H9 (cell line): ENCODE measurements at regions not wholly inside any gene's neighbourhood (a gene's known extent, or its start where the extent isn't known, plus 50 kb on each side); places are given as distances from the start of the nearest gene placed in this dataset.
A peak's percentile ranks its signal among the peaks of the same experiment; 100 is the strongest.

Source experiments
- DNase-seq: peaks from one replicate; pipeline ENCODE4 v3.0.0-alpha.2; 2017
- H2AFZ ChIP-seq: one replicate; pipeline ENCODE4 v1.6.1; 2013; ENCODE audit warnings: mild to moderate bottlenecking, low read length, control low read depth, moderate library complexity
- H2AK5ac ChIP-seq: 2 replicates; pipeline ENCODE4 v1.6.1; 2013; ENCODE audit warnings: low read length, control low read depth, mixed read lengths; ENCODE audit not compliant: insufficient read length
- H2BK120ac ChIP-seq: one replicate; pipeline ENCODE4 v1.6.1; 2013; ENCODE audit warnings: low read depth, mild to moderate bottlenecking, low read length, control low read depth, inconsistent platforms; ENCODE audit not compliant: poor library complexity, severe bottlenecking
- H2BK12ac ChIP-seq: 2 replicates; pipeline ENCODE4 v1.6.1; 2013; ENCODE audit warnings: low read length, control low read depth, mixed read lengths, low read depth; ENCODE audit not compliant: insufficient read length
- H2BK15ac ChIP-seq: 2 replicates; pipeline ENCODE4 v1.6.1; 2013; ENCODE audit warnings: low read depth, low read length, control low read depth
- H2BK20ac ChIP-seq: one replicate; pipeline ENCODE4 v1.6.1; 2013; ENCODE audit warnings: low read depth, mild to moderate bottlenecking, low read length, control low read depth, inconsistent platforms; ENCODE audit not compliant: poor library complexity, severe bottlenecking
- H2BK5ac ChIP-seq: 2 replicates; pipeline ENCODE4 v1.6.1; 2013; ENCODE audit warnings: low read length, control low read depth, mixed read lengths; ENCODE audit not compliant: insufficient read length
- H3K14ac ChIP-seq: 2 replicates; pipeline ENCODE4 v1.6.1; 2013; ENCODE audit warnings: low read length, control low read depth; ENCODE audit not compliant: insufficient read depth
- H3K18ac ChIP-seq: 2 replicates; pipeline ENCODE4 v1.6.1; 2013; ENCODE audit warnings: low read depth, mild to moderate bottlenecking, mixed read lengths, low read length, control low read depth; ENCODE audit not compliant: insufficient read length
- H3K23ac ChIP-seq: 2 replicates; pipeline ENCODE4 v1.6.1; 2013; ENCODE audit warnings: low read length, control low read depth, mixed read lengths, low read depth; ENCODE audit not compliant: insufficient read length
- H3K23me2 ChIP-seq: 2 replicates; pipeline ENCODE4 v1.6.1; 2013; ENCODE audit warnings: low read depth, mild to moderate bottlenecking, mixed read lengths, low read length, control low read depth; ENCODE audit not compliant: insufficient read length, poor library complexity, severe bottlenecking
- H3K27ac ChIP-seq: 2 replicates; pipeline ENCODE4 v1.5.1; 2013; ENCODE audit warnings: low read length, control low read depth, mixed read lengths, low read depth; ENCODE audit not compliant: insufficient read length
- H3K27me3 ChIP-seq: 2 replicates; pipeline ENCODE4 v1.6.1; 2013; ENCODE audit warnings: low read length, control low read depth, inconsistent platforms; ENCODE audit not compliant: insufficient read depth
- H3K4ac ChIP-seq: 2 replicates; pipeline ENCODE4 v1.6.1; 2013; ENCODE audit warnings: low read depth, mild to moderate bottlenecking, control low read depth, inconsistent platforms, low read length, moderate library complexity
- H3K4me1 ChIP-seq: 2 replicates; pipeline ENCODE4 v1.6.1; 2013; ENCODE audit warnings: low read length, control low read depth, inconsistent platforms; ENCODE audit not compliant: insufficient read depth
- H3K4me2 ChIP-seq: 2 replicates; pipeline ENCODE4 v1.6.1; 2013; ENCODE audit warnings: low read length, control low read depth, mixed read lengths; ENCODE audit not compliant: insufficient read length, insufficient read depth
- H3K56ac ChIP-seq: 2 replicates; pipeline ENCODE4 v1.6.1; 2013; ENCODE audit warnings: low read depth, mild to moderate bottlenecking, mixed read lengths, low read length, control low read depth; ENCODE audit not compliant: insufficient read length
- H3K79me1 ChIP-seq: 2 replicates; pipeline ENCODE4 v1.6.1; 2013; ENCODE audit warnings: low read depth, mild to moderate bottlenecking, moderate library complexity, low read length, control low read depth, inconsistent platforms; ENCODE audit not compliant: insufficient read depth, poor library complexity, severe bottlenecking
- H3K79me2 ChIP-seq: 2 replicates; pipeline ENCODE4 v1.6.1; 2013; ENCODE audit warnings: low read length, control low read depth, inconsistent platforms; ENCODE audit not compliant: insufficient read depth
- H3K9ac ChIP-seq: 2 replicates; pipeline ENCODE4 v1.6.1; 2013; ENCODE audit warnings: low read length, control low read depth, mixed read lengths; ENCODE audit not compliant: insufficient read length; ENCODE audit errors: extremely low read depth
- H3K9me3 ChIP-seq: one replicate; pipeline ENCODE4 v1.6.1; 2013; ENCODE audit warnings: low read depth, low read length, inconsistent platforms; ENCODE audit not compliant: control insufficient read depth
- H3T11ph ChIP-seq: one replicate; pipeline ENCODE4 v1.6.1; 2013; ENCODE audit warnings: mild to moderate bottlenecking, low read length, control low read depth, inconsistent platforms
- H4K20me1 ChIP-seq: one replicate; pipeline ENCODE4 v1.6.1; 2013; ENCODE audit not compliant: control insufficient read depth, insufficient read length, insufficient read depth
- H4K5ac ChIP-seq: 2 replicates; pipeline ENCODE4 v1.6.1; 2013; ENCODE audit warnings: low read depth, mild to moderate bottlenecking, mixed read lengths, low read length, control low read depth; ENCODE audit not compliant: insufficient read length
- H4K8ac ChIP-seq: replicated peaks from 2 replicates; pipeline ENCODE4 v1.6.1; 2013; ENCODE audit warnings: low read length, control low read depth, mixed read lengths, low read depth; ENCODE audit not compliant: insufficient read length
- H4K91ac ChIP-seq: 2 replicates; pipeline ENCODE4 v1.6.1; 2013; ENCODE audit warnings: low read depth, mild to moderate bottlenecking, moderate library complexity, mixed read lengths, low read length, control low read depth; ENCODE audit not compliant: insufficient read length
- H3K27ac Mint-ChIP-seq, 3 experiments: 2 replicates in 2 of 3; 3 replicates in 1 of 3; pipeline ENCODE4 v1.8.0; 2020 to 2021; ENCODE audit warnings: mixed read lengths in 3 of 3, mild to moderate bottlenecking in 1 of 3, moderate library complexity in 1 of 3
- H3K27me3 Mint-ChIP-seq: 2 replicates; pipeline ENCODE4 v1.8.0; 2021; ENCODE audit warnings: low read depth, mild to moderate bottlenecking, moderate library complexity, mixed read lengths
- H3K36me3 Mint-ChIP-seq, 3 experiments: 2 replicates in 2 of 3; 3 replicates in 1 of 3; pipeline ENCODE4 v1.8.0; 2020 to 2021; ENCODE audit warnings: low read depth in 3 of 3, mixed read lengths in 3 of 3; ENCODE audit not compliant: insufficient read depth in 1 of 3
- H3K4me1 Mint-ChIP-seq, 2 experiments: 2 replicates each; pipeline ENCODE4 v1.8.0; 2020; ENCODE audit warnings: mixed read lengths in 2 of 2
- H3K4me3 Mint-ChIP-seq, 2 experiments: 2 replicates in 1 of 2; 3 replicates in 1 of 2; pipeline ENCODE4 v1.8.0; 2020 to 2021; ENCODE audit warnings: mild to moderate bottlenecking in 2 of 2, mixed read lengths in 2 of 2, moderate library complexity in 1 of 2
- H3K9me3 Mint-ChIP-seq, 2 experiments: 2 replicates in 1 of 2; 3 replicates in 1 of 2; pipeline ENCODE4 v1.8.0; 2020; ENCODE audit warnings: mild to moderate bottlenecking in 2 of 2, mixed read lengths in 2 of 2, moderate library complexity in 1 of 2
- WGBS: extraction: QIAGEN DNeasy Blood & Tissue Kit; methylation state at CpG from one replicate; pipeline ENCODE4 v1.1.7; 2013; ENCODE audit warnings: missing lambda C conversion rate, low lambda C conversion rate, mixed read lengths; ENCODE audit not compliant: insufficient read length; ENCODE audit errors: extremely low coverage; 5-methylcytosine and 5-hydroxymethylcytosine counted together
- TF ChIP-seq, protein P1 (sequence below): fragments of 200-600 bp; sonication (generic); conservative IDR thresholded peaks from 3 replicates; pipeline ENCODE4 v1.8.0; 2021; ENCODE audit warnings: antibody characterized with exemption, mild to moderate bottlenecking

DNA sequence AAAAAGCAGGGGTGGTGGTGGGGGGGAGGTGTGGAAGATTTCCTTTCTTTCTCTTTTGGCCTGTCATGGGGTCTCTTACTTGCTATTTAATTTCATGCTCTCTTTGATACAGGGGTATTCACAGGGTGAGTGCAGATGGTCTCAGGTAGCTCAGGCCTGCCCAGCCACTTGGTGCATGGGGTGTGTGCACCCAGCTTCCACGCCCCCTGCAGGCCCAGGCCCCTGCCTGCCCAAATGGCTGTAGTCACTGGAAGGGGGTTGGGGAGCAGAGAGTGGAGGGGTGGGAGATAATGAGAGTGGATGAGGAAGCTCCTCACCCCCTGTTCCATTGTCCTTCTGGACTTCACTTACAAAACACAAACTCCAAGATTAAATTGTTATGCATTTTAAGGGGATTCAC, 133.6 kb upstream of the SGK1 start:
- Mint-ChIP-seq H3K36me3 (no peaks in the 10 kb centered on the region), H3K9me3 (no peaks in the 10 kb centered on the region), H3K27ac (peak overlapping the region in 1 of 3 experiments; percentile 14; a peak in 1 of 7 replicates), H3K27me3 (no peaks in the 10 kb centered on the region), H3K4me1 (peaks cover 24 to 31% of the 10 kb centered on the region in 2 experiments), H3K4me3 (no peak overlapping the region; a peak in 1 of 5 replicates)
- no peak overlapping the region for H4K8ac ChIP-seq
- no peaks in the 10 kb centered on the region for H4K20me1 ChIP-seq
- peak; percentile 59 for DNase-seq
- no peak overlapping the region for H3K4ac ChIP-seq
- no peak overlapping the region for H4K91ac ChIP-seq
- H2BK20ac ChIP-seq, result no peak overlapping the region
- H3K23ac ChIP-seq, result no peak overlapping the region
- no peak overlapping the region for H3K56ac ChIP-seq
- no peaks in the 10 kb centered on the region for H3K23me2 ChIP-seq
- H4K5ac ChIP-seq, result no peak overlapping the region
- H2AFZ ChIP-seq, result no peak overlapping the region
- TF ChIP-seq, protein P1, sequence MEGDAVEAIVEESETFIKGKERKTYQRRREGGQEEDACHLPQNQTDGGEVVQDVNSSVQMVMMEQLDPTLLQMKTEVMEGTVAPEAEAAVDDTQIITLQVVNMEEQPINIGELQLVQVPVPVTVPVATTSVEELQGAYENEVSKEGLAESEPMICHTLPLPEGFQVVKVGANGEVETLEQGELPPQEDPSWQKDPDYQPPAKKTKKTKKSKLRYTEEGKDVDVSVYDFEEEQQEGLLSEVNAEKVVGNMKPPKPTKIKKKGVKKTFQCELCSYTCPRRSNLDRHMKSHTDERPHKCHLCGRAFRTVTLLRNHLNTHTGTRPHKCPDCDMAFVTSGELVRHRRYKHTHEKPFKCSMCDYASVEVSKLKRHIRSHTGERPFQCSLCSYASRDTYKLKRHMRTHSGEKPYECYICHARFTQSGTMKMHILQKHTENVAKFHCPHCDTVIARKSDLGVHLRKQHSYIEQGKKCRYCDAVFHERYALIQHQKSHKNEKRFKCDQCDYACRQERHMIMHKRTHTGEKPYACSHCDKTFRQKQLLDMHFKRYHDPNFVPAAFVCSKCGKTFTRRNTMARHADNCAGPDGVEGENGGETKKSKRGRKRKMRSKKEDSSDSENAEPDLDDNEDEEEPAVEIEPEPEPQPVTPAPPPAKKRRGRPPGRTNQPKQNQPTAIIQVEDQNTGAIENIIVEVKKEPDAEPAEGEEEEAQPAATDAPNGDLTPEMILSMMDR, result peak; percentile 48; the same call in 2 of the 3 replicates
- no peak overlapping the region for H2AK5ac ChIP-seq
- no peak overlapping the region for H3T11ph ChIP-seq
- no peaks in the 10 kb centered on the region for H3K27me3 ChIP-seq
- WGBS, result no CpG with 5 or more reads among the region's 1 CpG
- no peak overlapping the region for H3K18ac ChIP-seq
- H3K79me1 ChIP-seq, result no peaks in the 10 kb centered on the region
- no peak overlapping the region for H3K4me2 ChIP-seq
- H3K79me2 ChIP-seq, result no peaks in the 10 kb centered on the region
- H2BK15ac ChIP-seq, result no peak overlapping the region
- H3K14ac ChIP-seq, result no peak overlapping the region
- no peak overlapping the region for H2BK5ac ChIP-seq
- no peak overlapping the region for H3K27ac ChIP-seq
- H2BK12ac ChIP-seq, result no peak overlapping the region
- no peak overlapping the region for H3K9ac ChIP-seq
- H3K9me3 ChIP-seq, result no peaks in the 10 kb centered on the region
- H2BK120ac ChIP-seq, result no peak overlapping the region
- H3K4me1 ChIP-seq, result peaks cover 6% of the 10 kb centered on the region
